B cell (primary cell): ENCODE measurements at regions not wholly inside any gene's neighbourhood (a gene's known extent, or its start where the extent isn't known, plus 50 kb on each side); places are given as distances from the start of the nearest gene placed in this dataset.

Experiments
- ATAC-seq: fragments of 200-7000 bp; cut with Tn5 transposase; one replicate; pipeline ENCODE4 v1.10.0; 2021; ENCODE audit warnings: low read depth, mild to moderate bottlenecking, moderate number of reproducible peaks, moderate library complexity
- CTCF ChIA-PET: fragments of 350-600 bp; sonication (Branson Sonifier 250); formaldehyde crosslinking; loops from one replicate; lab custom pipeline; 2021; ENCODE audit warnings: antibody characterized with exemption, inconsistent platforms; lab: Charles Lee
- POLR2A ChIA-PET: fragments of 350-600 bp; sonication (Branson Sonifier 250); formaldehyde crosslinking; loops from one replicate; lab custom pipeline; 2021; ENCODE audit warnings: antibody characterized with exemption; lab: Charles Lee
- DNase-seq: peaks from one replicate; pipeline ENCODE4 v3.0.0; 2013
- H2AFZ ChIP-seq: 2 replicates; pipeline ENCODE4 v1.6.1; 2012; ENCODE audit warnings: mild to moderate bottlenecking, low read depth, low read length; ENCODE audit not compliant: insufficient read depth, poor library complexity, severe bottlenecking
- H3K27ac ChIP-seq, 2 donors: 1 replicate in 1 of 2; 2 replicates in 1 of 2; pipeline ENCODE4 v1.5.1; 2012 to 2013; ENCODE audit warnings: low read length in 2 of 2, mild to moderate bottlenecking in 2 of 2, moderate library complexity in 1 of 2
- H3K27me3 ChIP-seq, 4 experiments: fragments of 200-600 bp in 1 of 4; sonication (generic) in 1 of 4; replicated peaks in 1 of 4; 1 replicate in 2 of 4; 2 replicates in 2 of 4; pipeline versions ENCODE4 v1.6.1 to v1.7.0; 2013 to 2016; ENCODE audit warnings: low read length in 3 of 4, mild to moderate bottlenecking in 2 of 4, mixed read lengths in 1 of 4, moderate library complexity in 1 of 4; ENCODE audit not compliant: insufficient read depth in 4 of 4, control insufficient read depth in 3 of 4; ENCODE audit errors: control extremely low read depth in 1 of 4
- H3K36me3 ChIP-seq, 2 experiments: replicated peaks in 1 of 2; 1 replicate in 1 of 2; 2 replicates in 1 of 2; pipeline versions ENCODE4 v1.6.1 to v1.7.1; 2013; ENCODE audit warnings: low read length in 1 of 2; ENCODE audit not compliant: insufficient read depth in 2 of 2, control insufficient read depth in 1 of 2; ENCODE audit errors: control extremely low read depth in 1 of 2, extremely low read depth in 1 of 2
- H3K4me1 ChIP-seq, 2 donors: fragments of 200-600 bp in 1 of 2; sonication (generic) in 1 of 2; 1 replicate in 1 of 2; 2 replicates in 1 of 2; pipeline versions ENCODE4 v1.5.1 to v1.6.1; 2013 to 2017; ENCODE audit warnings: low read length in 2 of 2; ENCODE audit not compliant: control insufficient read depth in 2 of 2, insufficient read depth in 2 of 2
- H3K4me2 ChIP-seq: replicated peaks from 2 replicates; pipeline ENCODE3; 2012; ENCODE audit warnings: mild to moderate bottlenecking, low read depth, low read length; ENCODE audit not compliant: poor library complexity, severe bottlenecking
- H3K4me3 ChIP-seq, 5 experiments: fragments of 200-600 bp in 1 of 5; sonication (generic) in 1 of 5; 1 replicate in 3 of 5; 2 replicates in 2 of 5; pipeline versions ENCODE4 v1.5.1 to v1.7.0; 2011 to 2016; ENCODE audit warnings: low read length in 4 of 5, mild to moderate bottlenecking in 4 of 5, low read depth in 2 of 5, control low read depth in 1 of 5, moderate library complexity in 1 of 5; ENCODE audit not compliant: insufficient read depth in 1 of 5; ENCODE audit errors: control extremely low read depth in 1 of 5, extremely low read depth in 1 of 5
- H3K79me2 ChIP-seq: fragments of 200-600 bp; sonication (generic); one replicate; pipeline ENCODE4 v1.6.0; 2016; ENCODE audit warnings: low read length; ENCODE audit not compliant: control insufficient read depth, insufficient read depth
- H3K9ac ChIP-seq: fragments of 200-600 bp; sonication (generic); 2 replicates; pipeline ENCODE4 v1.6.1; 2017; ENCODE audit warnings: mild to moderate bottlenecking, low read length, moderate library complexity
- H3K9me3 ChIP-seq, 3 donors: one replicate each; pipeline versions ENCODE4 v1.6.1 to v1.7.1; 2013; ENCODE audit warnings: low read length in 2 of 3; ENCODE audit not compliant: control insufficient read depth in 2 of 3, insufficient read depth in 1 of 3; ENCODE audit errors: control extremely low read depth in 1 of 3
- H4K20me1 ChIP-seq: 2 replicates; pipeline ENCODE4 v1.6.0; 2012; ENCODE audit warnings: mild to moderate bottlenecking, low read length; ENCODE audit not compliant: insufficient read depth, control insufficient read depth, poor library complexity, severe bottlenecking
- H3K27ac Mint-ChIP-seq: one replicate; pipeline ENCODE4 v1.8.0; 2021; ENCODE audit warnings: mixed read lengths
- H3K27me3 Mint-ChIP-seq: one replicate; pipeline ENCODE4 v1.8.0; 2021; ENCODE audit warnings: mixed read lengths
- H3K4me1 Mint-ChIP-seq: one replicate; pipeline ENCODE4 v1.8.0; 2021; ENCODE audit warnings: mixed read lengths
- H3K4me3 Mint-ChIP-seq: one replicate; pipeline ENCODE4 v1.8.0; 2021; ENCODE audit warnings: mixed read lengths
- H3K9me3 Mint-ChIP-seq: one replicate; pipeline ENCODE4 v1.8.0; 2022; ENCODE audit warnings: mixed read lengths; ENCODE audit not compliant: insufficient read depth
- EZH2 ChIP-seq: IDR thresholded peaks from 2 replicates; pipeline ENCODE4 v1.6.1; 2012; ENCODE audit warnings: borderline replicate concordance, low read depth, mild to moderate bottlenecking, moderate library complexity, low read length; ENCODE audit not compliant: insufficient read depth, poor library complexity, severe bottlenecking
- WGBS: methylation state at CpG from one replicate; pipeline ENCODE4 v1.1.5; 2013; ENCODE audit warnings: missing lambda C conversion rate; ENCODE audit not compliant: insufficient coverage; 5-methylcytosine and 5-hydroxymethylcytosine counted together
- intact Hi-C: fragments of 100-400 bp; cut with micrococcal nuclease; formaldehyde crosslinking; loops from one replicate; pipeline ENCODE4 v1.10.0; 2022
- TF ChIP-seq, protein P1 (sequence below): fragments of 200-600 bp; IDR thresholded peaks from one replicate; pipeline ENCODE4 v1.8.0; 2022; ENCODE audit warnings: antibody characterized with exemption, mild to moderate bottlenecking

- H3K9me3 Mint-ChIP-seq, result peaks cover 3% of the 10 kb centered on the region
- ChIA-PET POLR2A (no interaction called here), CTCF (no interaction called here)
- H3K4me3 Mint-ChIP-seq, result no peak overlapping the region
- Histone ChIP-seq H3K4me3 (no peak overlapping the region), H3K9ac (no peak overlapping the region), H2AFZ (no peak overlapping the region), H3K9me3 (no peaks in the 10 kb centered on the region), H3K79me2 (no peaks in the 10 kb centered on the region), H3K36me3 (no peaks in the 10 kb centered on the region), H3K27me3 (no peaks in the 10 kb centered on the region), H4K20me1 (no peaks in the 10 kb centered on the region), H3K4me2 (no peak overlapping the region), H3K4me1 (no peaks in the 10 kb centered on the region), H3K27ac (no peak overlapping the region)
- no peaks in the 10 kb centered on the region for H3K27me3 Mint-ChIP-seq
- TF ChIP-seq, protein P1, sequence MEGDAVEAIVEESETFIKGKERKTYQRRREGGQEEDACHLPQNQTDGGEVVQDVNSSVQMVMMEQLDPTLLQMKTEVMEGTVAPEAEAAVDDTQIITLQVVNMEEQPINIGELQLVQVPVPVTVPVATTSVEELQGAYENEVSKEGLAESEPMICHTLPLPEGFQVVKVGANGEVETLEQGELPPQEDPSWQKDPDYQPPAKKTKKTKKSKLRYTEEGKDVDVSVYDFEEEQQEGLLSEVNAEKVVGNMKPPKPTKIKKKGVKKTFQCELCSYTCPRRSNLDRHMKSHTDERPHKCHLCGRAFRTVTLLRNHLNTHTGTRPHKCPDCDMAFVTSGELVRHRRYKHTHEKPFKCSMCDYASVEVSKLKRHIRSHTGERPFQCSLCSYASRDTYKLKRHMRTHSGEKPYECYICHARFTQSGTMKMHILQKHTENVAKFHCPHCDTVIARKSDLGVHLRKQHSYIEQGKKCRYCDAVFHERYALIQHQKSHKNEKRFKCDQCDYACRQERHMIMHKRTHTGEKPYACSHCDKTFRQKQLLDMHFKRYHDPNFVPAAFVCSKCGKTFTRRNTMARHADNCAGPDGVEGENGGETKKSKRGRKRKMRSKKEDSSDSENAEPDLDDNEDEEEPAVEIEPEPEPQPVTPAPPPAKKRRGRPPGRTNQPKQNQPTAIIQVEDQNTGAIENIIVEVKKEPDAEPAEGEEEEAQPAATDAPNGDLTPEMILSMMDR, result no peak
- TF ChIP-seq EZH2, result no peak
- H3K4me1 Mint-ChIP-seq, result no peaks in the 10 kb centered on the region
- DNase-seq (no peak), ATAC-seq (no peak)
- intact Hi-C loops, result no loop called here
- no CpG with 5 or more reads among the region's 3 CpGs for WGBS
- H3K27ac Mint-ChIP-seq, result no peak overlapping the region
Measured at GRCh38 chr5:24720743-24721142, 76.0 kb upstream of the CDH10 start.

DNA sequence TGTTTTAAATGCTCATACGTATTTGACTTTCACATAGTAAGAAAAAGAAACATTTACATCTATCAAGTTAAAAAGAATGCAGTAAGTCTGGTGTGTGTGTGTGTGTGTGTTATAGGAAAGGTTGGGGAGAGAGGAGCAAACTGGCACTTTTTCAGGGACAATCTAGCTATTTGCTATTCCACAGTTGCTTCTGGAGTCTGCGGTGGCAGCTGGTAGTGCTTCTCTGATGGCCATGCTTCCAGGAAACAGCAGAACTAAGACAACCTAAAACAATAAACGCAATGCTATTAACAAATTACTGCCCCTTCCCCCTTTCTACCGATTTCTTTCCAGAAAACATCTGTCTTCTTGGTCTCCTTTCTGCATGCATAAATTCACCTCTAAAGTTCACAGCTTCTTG lies 70.0 kb upstream of the CDH10 start:
- Mint-ChIP-seq H3K27me3 (no peaks in the 10 kb centered on the region), H3K27ac (no peak overlapping the region), H3K4me1 (no peaks in the 10 kb centered on the region), H3K4me3 (no peak overlapping the region), H3K9me3 (peaks cover 2% of the 10 kb centered on the region)
- H3K36me3 ChIP-seq, result no peaks in the 10 kb centered on the region
- no peak for ATAC-seq
- no peak overlapping the region for H2AFZ ChIP-seq
- DNase-seq, result no peak
- ChIA-PET CTCF (interaction anchor here (0.6 kb wide), 1 partner anchor 143 kb away, joined by 3 read pairs; no protein-coding TSS in a partner anchor), POLR2A (no interaction called here)
- no peak for TF ChIP-seq EZH2
- TF ChIP-seq, protein P1, result no peak
- no peaks in the 10 kb centered on the region for H3K79me2 ChIP-seq
- intact Hi-C loops, result no loop called here
- H3K4me3 ChIP-seq, result no peak overlapping the region
- H3K27ac ChIP-seq, result no peak overlapping the region
- no peak overlapping the region for H3K9ac ChIP-seq
- no peak overlapping the region for H3K4me2 ChIP-seq
- no peaks in the 10 kb centered on the region for H3K9me3 ChIP-seq
- H3K4me1 ChIP-seq, result no peaks in the 10 kb centered on the region
- no peaks in the 10 kb centered on the region for H3K27me3 ChIP-seq
- 37% methylated on average over 3 of the region's 4 CpGs for WGBS
- no peaks in the 10 kb centered on the region for H4K20me1 ChIP-seq
